Brain microvascular endothelial cell (primary cell): ENCODE measurements at regions not wholly inside any gene's neighbourhood (a gene's known extent, or its start where the extent isn't known, plus 50 kb on each side); places are given as distances from the start of the nearest gene placed in this dataset.

Experiments used
- DNase-seq: peaks from one replicate; pipeline ENCODE4 v3.0.0-alpha.2; 2020
- H3K27ac ChIP-seq: fragments of 250-450 bp; sonication (Bioruptor Pico); 2 replicates; pipeline ENCODE4 v1.5.1; 2020; ENCODE audit warnings: mild to moderate bottlenecking, moderate library complexity
- H3K27me3 ChIP-seq: fragments of 250-450 bp; sonication (Bioruptor Pico); replicated peaks from 2 replicates; pipeline ENCODE4 v1.5.1; 2020; ENCODE audit warnings: mild to moderate bottlenecking
- H3K36me3 ChIP-seq: fragments of 250-450 bp; sonication (Bioruptor Pico); replicated peaks from 2 replicates; pipeline ENCODE4 v1.5.1; 2020; ENCODE audit warnings: mild to moderate bottlenecking
- H3K4me3 ChIP-seq: 2 replicates; pipeline ENCODE4 v1.5.1; 2011; ENCODE audit warnings: low read depth, mild to moderate bottlenecking, control low read depth, low read length, moderate library complexity
- in situ Hi-C: cut with HindIII; loops from 2 replicates; pipeline ENCODE4 v1.10.0; 2017; ENCODE audit warnings: low sequenced_read_pairs, low pct_ligation_motif_present
- TF ChIP-seq, protein P1 (sequence below): IDR thresholded peaks from 2 replicates; pipeline ENCODE4 v1.5.1; 2011; ENCODE audit warnings: low read depth, mild to moderate bottlenecking, moderate library complexity, low read length, control low read depth, inconsistent platforms; ENCODE audit errors: missing control alignments

DNA sequence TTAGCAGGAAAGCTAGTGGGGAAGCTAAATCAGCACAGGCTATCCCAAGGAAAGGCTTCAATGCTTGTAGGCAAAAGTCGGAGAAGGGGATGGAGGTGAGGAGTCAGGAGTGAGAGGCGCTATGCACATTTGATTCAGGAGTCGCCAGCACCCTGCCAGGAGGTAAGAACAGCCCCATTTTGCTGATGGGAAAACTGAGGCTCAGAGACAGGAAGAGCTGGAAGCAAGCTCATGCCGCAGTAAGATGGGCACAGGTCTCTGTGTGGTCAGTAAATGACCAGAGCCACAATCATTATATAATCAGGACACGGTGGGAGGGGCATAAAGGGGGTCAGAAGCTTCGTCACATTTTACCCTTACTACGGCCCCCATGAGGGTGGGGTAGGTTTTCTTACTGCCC is 504.4 kb downstream of the MN1 start:
- TF ChIP-seq, protein P1, sequence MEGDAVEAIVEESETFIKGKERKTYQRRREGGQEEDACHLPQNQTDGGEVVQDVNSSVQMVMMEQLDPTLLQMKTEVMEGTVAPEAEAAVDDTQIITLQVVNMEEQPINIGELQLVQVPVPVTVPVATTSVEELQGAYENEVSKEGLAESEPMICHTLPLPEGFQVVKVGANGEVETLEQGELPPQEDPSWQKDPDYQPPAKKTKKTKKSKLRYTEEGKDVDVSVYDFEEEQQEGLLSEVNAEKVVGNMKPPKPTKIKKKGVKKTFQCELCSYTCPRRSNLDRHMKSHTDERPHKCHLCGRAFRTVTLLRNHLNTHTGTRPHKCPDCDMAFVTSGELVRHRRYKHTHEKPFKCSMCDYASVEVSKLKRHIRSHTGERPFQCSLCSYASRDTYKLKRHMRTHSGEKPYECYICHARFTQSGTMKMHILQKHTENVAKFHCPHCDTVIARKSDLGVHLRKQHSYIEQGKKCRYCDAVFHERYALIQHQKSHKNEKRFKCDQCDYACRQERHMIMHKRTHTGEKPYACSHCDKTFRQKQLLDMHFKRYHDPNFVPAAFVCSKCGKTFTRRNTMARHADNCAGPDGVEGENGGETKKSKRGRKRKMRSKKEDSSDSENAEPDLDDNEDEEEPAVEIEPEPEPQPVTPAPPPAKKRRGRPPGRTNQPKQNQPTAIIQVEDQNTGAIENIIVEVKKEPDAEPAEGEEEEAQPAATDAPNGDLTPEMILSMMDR, result no peak
- Histone ChIP-seq H3K27ac (no peak overlapping the region), H3K27me3 (no peaks in the 10 kb centered on the region), H3K36me3 (no peaks in the 10 kb centered on the region), H3K4me3 (no peak overlapping the region)
- DNase-seq, result no peak
- in situ Hi-C loops, result no loop called here

- H3K27ac ChIP-seq, result no peak overlapping the region
- no peak for DNase-seq
- H3K27me3 ChIP-seq, result no peaks in the 10 kb centered on the region
- H3K36me3 ChIP-seq, result no peaks in the 10 kb centered on the region
- TF ChIP-seq, protein P1, result no peak
- no peak overlapping the region for H3K4me3 ChIP-seq
- in situ Hi-C loops, result no loop called here
Measured at GRCh38 chr22:27298332-27298731, 503.2 kb downstream of the MN1 start.

DNA sequence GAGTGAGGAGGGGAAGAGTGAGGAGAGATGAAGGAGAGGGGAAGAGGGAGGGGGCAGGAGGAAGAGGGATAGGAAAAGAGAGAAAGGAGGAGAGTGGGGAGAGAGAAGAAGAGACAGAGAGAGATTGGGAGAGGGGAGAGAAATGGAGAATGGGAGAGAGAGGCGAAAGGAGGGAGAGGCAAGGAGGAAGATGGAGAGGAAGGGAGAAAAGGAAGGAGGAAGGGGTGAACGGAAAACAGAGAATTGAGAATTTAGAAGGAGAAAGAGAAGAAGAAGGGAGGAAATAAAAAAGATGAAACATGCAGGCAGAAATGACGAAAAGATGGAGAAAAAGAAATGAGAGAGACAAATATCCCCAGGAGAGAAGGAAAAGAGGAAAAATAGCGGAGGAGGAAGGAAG is 502.8 kb downstream of the MN1 start:
- peak overlapping the region; percentile 27 for H3K4me3 ChIP-seq
- H3K36me3 ChIP-seq, result no peaks in the 10 kb centered on the region
- TF ChIP-seq, protein P1, result no peak
- DNase-seq, result no peak
- in situ Hi-C loops, result no loop called here
- no peak overlapping the region for H3K27ac ChIP-seq
- no peaks in the 10 kb centered on the region for H3K27me3 ChIP-seq

DNA sequence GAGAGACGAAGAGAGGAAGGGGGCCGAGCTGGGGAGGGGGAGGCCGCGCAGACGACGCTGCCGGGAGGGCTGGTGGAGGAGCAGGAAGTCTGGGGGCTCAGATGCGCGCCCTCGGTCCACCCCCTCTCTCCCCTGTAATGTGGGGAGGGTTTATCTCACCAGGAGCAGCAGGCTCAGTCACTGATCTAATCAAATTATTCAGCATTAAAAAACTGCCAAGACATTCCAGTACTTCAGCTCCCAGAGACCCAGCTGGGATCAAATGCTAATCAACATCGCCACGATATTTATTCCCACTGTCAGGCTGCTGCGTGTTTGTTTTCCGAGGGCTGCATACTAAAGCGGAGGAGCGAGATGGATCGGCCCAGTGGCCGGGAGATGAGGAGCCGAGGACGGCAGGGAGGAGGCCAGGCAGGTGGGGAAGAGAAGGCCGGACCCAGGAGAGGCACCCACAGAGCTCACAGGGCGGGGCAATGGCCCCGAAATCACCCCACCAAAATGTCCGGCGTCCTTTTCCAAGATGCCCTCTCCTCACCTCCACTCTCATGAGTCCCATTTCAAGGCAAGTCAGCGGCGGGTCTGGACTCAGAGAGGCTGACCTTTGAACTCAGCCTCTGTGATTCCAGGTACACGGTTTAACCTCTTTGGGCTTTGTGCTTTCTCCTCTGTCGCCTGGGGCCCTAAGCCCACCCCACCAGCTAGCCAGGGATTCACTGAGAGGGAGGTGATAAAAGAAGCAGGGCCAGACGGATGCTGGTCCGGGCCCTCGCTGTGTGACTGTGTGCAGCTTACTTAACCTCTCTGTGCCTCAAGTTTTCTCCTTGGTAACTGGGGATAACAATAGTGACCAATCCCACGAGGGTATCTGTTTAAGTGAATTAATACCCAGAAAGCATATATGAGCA is 502.1 kb downstream of the MN1 start:
- Histone ChIP-seq H3K27me3 (no peaks in the 10 kb centered on the region), H3K4me3 (peak overlapping the region; percentile 27), H3K36me3 (no peaks in the 10 kb centered on the region), H3K27ac (no peak overlapping the region)
- DNase-seq, result peak; percentile 20
- TF ChIP-seq, protein P1, result no peak
- in situ Hi-C loops, result no loop called here

GRCh38 chr22:27300536-27301285 is 500.8 kb downstream of the MN1 start:
- Histone ChIP-seq H3K36me3 (no peaks in the 10 kb centered on the region), H3K27me3 (no peaks in the 10 kb centered on the region), H3K4me3 (no peak overlapping the region), H3K27ac (no peak overlapping the region)
- TF ChIP-seq, protein P1, result no peak
- in situ Hi-C loops, result no loop called here
- DNase-seq, result no peak
